22Rv1 (cell line): ENCODE measurements at regions not wholly inside any gene's neighbourhood (a gene's known extent, or its start where the extent isn't known, plus 50 kb on each side); places are given as distances from the start of the nearest gene placed in this dataset.

Source experiments
- CTCF ChIP-seq: fragments of 450-650 bp; IDR thresholded peaks from 2 replicates; pipeline ENCODE4 v1.5.1; 2017; ENCODE audit warnings: mild to moderate bottlenecking
- ZFX ChIP-seq: fragments of 450-650 bp; IDR thresholded peaks from 2 replicates; pipeline ENCODE4 v1.6.1; 2017; ENCODE audit warnings: antibody characterized with exemption, borderline replicate concordance

GRCh38 chr7:39855325-39855674 is 94.8 kb upstream of the CDK13 start:
- TF ChIP-seq CTCF (no peak), ZFX (no peak)
